H1 (cell line): ENCODE measurements at regions not wholly inside any gene's neighbourhood (a gene's known extent, or its start where the extent isn't known, plus 50 kb on each side); places are given as distances from the start of the nearest gene placed in this dataset.

Source experiments
- CTCF ChIA-PET: fragments of 300-600 bp; sonication (Branson Sonifier 250); formaldehyde crosslinking; loops from one replicate; lab custom pipeline; 2021; ENCODE audit not compliant: partially characterized antibody; lab: Charles Lee
- POLR2A ChIA-PET: fragments of 300-600 bp; sonication (Branson Sonifier 250); formaldehyde crosslinking; loops from one replicate; lab custom pipeline; 2021; ENCODE audit warnings: inconsistent platforms; ENCODE audit not compliant: partially characterized antibody; lab: Charles Lee
- DNase-seq, 2 experiments: peaks; one replicate each; pipeline versions ENCODE4 v3.0.0 to v3.0.0-alpha.2; 2010 to 2022; ENCODE audit warnings: low spot score in 2 of 2, low read depth in 1 of 2, mixed read lengths in 1 of 2
- FAIRE-seq: peaks from 2 replicates; lab custom pipeline; 2011; peaks lifted over from hg19 to GRCh38; lab: Jason Lieb, UNC
- H2AFZ ChIP-seq: 2 replicates; pipeline ENCODE4 v1.8.1; 2012; ENCODE audit warnings: low read length, inconsistent platforms
- H2AK5ac ChIP-seq: 2 replicates; pipeline ENCODE4 v1.6.1; 2013; ENCODE audit warnings: low read depth, low read length
- H2BK120ac ChIP-seq: replicated peaks from 2 replicates; pipeline ENCODE3; 2013; ENCODE audit warnings: low read depth, low read length, inconsistent platforms
- H2BK12ac ChIP-seq: 2 replicates; pipeline ENCODE4 v1.6.1; 2013; ENCODE audit warnings: low read depth, low read length
- H2BK15ac ChIP-seq: 2 replicates; pipeline ENCODE4 v1.6.1; 2013; ENCODE audit warnings: low read length
- H2BK20ac ChIP-seq: 2 replicates; pipeline ENCODE4 v1.6.1; 2013; ENCODE audit warnings: low read length
- H2BK5ac ChIP-seq: 2 replicates; pipeline ENCODE4 v1.6.1; 2013; ENCODE audit warnings: low read depth, low read length
- H3K14ac ChIP-seq: 2 replicates; pipeline ENCODE4 v1.6.1; 2013; ENCODE audit warnings: inconsistent platforms; ENCODE audit not compliant: insufficient read length
- H3K18ac ChIP-seq: 2 replicates; pipeline ENCODE4 v1.6.1; 2013; ENCODE audit warnings: low read length; ENCODE audit errors: extremely low read depth
- H3K23ac ChIP-seq: 2 replicates; pipeline ENCODE4 v1.6.1; 2013; ENCODE audit warnings: inconsistent platforms; ENCODE audit not compliant: insufficient read length
- H3K23me2 ChIP-seq: 2 replicates; pipeline ENCODE4 v1.6.1; 2013; ENCODE audit warnings: low read depth, low read length
- H3K27ac ChIP-seq: 2 replicates; pipeline ENCODE4 v1.6.1; 2011; ENCODE audit warnings: low read depth, low read length, inconsistent platforms
- H3K27me3 ChIP-seq, 4 experiments: replicated peaks in 1 of 4; 1 replicate in 1 of 4; 2 replicates in 3 of 4; pipeline versions ENCODE4 v1.6.1 to v1.8.1; 2011 to 2013; ENCODE audit warnings: low read length in 3 of 4, mild to moderate bottlenecking in 3 of 4, inconsistent platforms in 2 of 4, mixed read lengths in 2 of 4, moderate library complexity in 1 of 4; ENCODE audit not compliant: control insufficient read depth in 3 of 4, insufficient read depth in 3 of 4; ENCODE audit errors: extremely low read depth in 1 of 4
- H3K36me3 ChIP-seq, 4 experiments: 2 replicates each; pipeline versions ENCODE4 v1.6.1 to v1.8.1; 2011 to 2013; ENCODE audit warnings: mild to moderate bottlenecking in 4 of 4, low read length in 3 of 4, moderate library complexity in 2 of 4, control low read depth in 1 of 4, inconsistent platforms in 1 of 4; ENCODE audit not compliant: insufficient read depth in 4 of 4, control insufficient read depth in 2 of 4
- H3K4ac ChIP-seq: replicated peaks from 2 replicates; pipeline ENCODE3; 2013; ENCODE audit warnings: low read length, low read depth, mixed read lengths, inconsistent platforms; ENCODE audit not compliant: insufficient read length
- H3K4me1 ChIP-seq, 4 experiments: replicated peaks in 1 of 4; 1 replicate in 1 of 4; 2 replicates in 3 of 4; pipeline versions ENCODE4 v1.6.1 to v1.8.1; 2011 to 2013; ENCODE audit warnings: low read length in 3 of 4, inconsistent platforms in 2 of 4, mixed read lengths in 1 of 4; ENCODE audit not compliant: insufficient read depth in 4 of 4, control insufficient read depth in 3 of 4
- H3K4me2 ChIP-seq, 2 experiments: 2 replicates each; pipeline versions ENCODE4 v1.6.1 to v1.8.1; 2011 to 2013; ENCODE audit warnings: low read depth in 2 of 2, low read length in 2 of 2, control low read depth in 1 of 2, inconsistent platforms in 1 of 2, mild to moderate bottlenecking in 1 of 2; ENCODE audit not compliant: insufficient read depth in 1 of 2
- H3K4me3 ChIP-seq, 4 experiments: fragments of 200-600, 300-600 bp in 1 of 4; sonication (generic), shearing (Covaris generic), sonication (Bioruptor Twin) in 1 of 4; 2 replicates each; pipeline versions ENCODE4 v1.5.1 to v1.8.1; 2011 to 2016; ENCODE audit warnings: low read length in 4 of 4, low read depth in 3 of 4, control low read depth in 2 of 4, inconsistent platforms in 2 of 4, mild to moderate bottlenecking in 2 of 4, mixed read lengths in 1 of 4, moderate library complexity in 1 of 4; ENCODE audit not compliant: insufficient read depth in 2 of 4; ENCODE audit errors: extremely low read depth in 1 of 4
- H3K56ac ChIP-seq: replicated peaks from 2 replicates; pipeline ENCODE3; 2013; ENCODE audit warnings: low read depth, mild to moderate bottlenecking, mixed read lengths, low read length, inconsistent platforms; ENCODE audit not compliant: insufficient read length
- H3K79me1 ChIP-seq: 2 replicates; pipeline ENCODE4 v1.6.1; 2013; ENCODE audit warnings: low read depth, low read length, control low read depth
- H3K79me2 ChIP-seq, 2 experiments: 2 replicates each; pipeline versions ENCODE4 v1.6.1 to v1.8.1; 2012 to 2013; ENCODE audit warnings: low read length in 2 of 2, mild to moderate bottlenecking in 2 of 2, inconsistent platforms in 1 of 2; ENCODE audit not compliant: insufficient read depth in 2 of 2, control insufficient read depth in 1 of 2
- H3K9ac ChIP-seq, 4 experiments: replicated peaks in 1 of 4; 1 replicate in 1 of 4; 2 replicates in 3 of 4; pipeline versions ENCODE4 v1.6.1 to v1.8.1; 2011 to 2013; ENCODE audit warnings: low read depth in 3 of 4, low read length in 3 of 4, control low read depth in 2 of 4, mild to moderate bottlenecking in 2 of 4, moderate library complexity in 2 of 4, inconsistent platforms in 1 of 4; ENCODE audit errors: extremely low read depth in 1 of 4
- H3K9me3 ChIP-seq, 2 experiments: 2 replicates each; pipeline versions ENCODE4 v1.6.1 to v1.8.1; 2012 to 2013; ENCODE audit warnings: mild to moderate bottlenecking in 2 of 2, moderate library complexity in 2 of 2, control low read depth in 1 of 2, inconsistent platforms in 1 of 2, low read depth in 1 of 2, low read length in 1 of 2, mixed read lengths in 1 of 2; ENCODE audit not compliant: insufficient read depth in 2 of 2
- H4K20me1 ChIP-seq, 2 experiments: replicated peaks in 1 of 2; 2 replicates each; pipeline versions ENCODE3 to v1.8.1; 2011 to 2013; ENCODE audit warnings: inconsistent platforms in 2 of 2, low read length in 2 of 2, mild to moderate bottlenecking in 1 of 2; ENCODE audit not compliant: insufficient read depth in 2 of 2, control insufficient read depth in 1 of 2
- H4K5ac ChIP-seq: 2 replicates; pipeline ENCODE4 v1.6.1; 2013; ENCODE audit warnings: low read length, low read depth, mixed read lengths, inconsistent platforms; ENCODE audit not compliant: insufficient read length
- H4K8ac ChIP-seq: 2 replicates; pipeline ENCODE4 v1.8.0; 2013; ENCODE audit warnings: mild to moderate bottlenecking, moderate library complexity, low read length, inconsistent platforms; ENCODE audit not compliant: insufficient read depth; ENCODE audit errors: extremely low read depth
- H4K91ac ChIP-seq: replicated peaks from 2 replicates; pipeline ENCODE3; 2013; ENCODE audit warnings: low read length, mixed read lengths, inconsistent platforms; ENCODE audit not compliant: insufficient read length
- ATF2 ChIP-seq: IDR thresholded peaks from 2 replicates; pipeline ENCODE4 v1.6.1; 2012; ENCODE audit warnings: low read length, inconsistent platforms
- BCL11A ChIP-seq, 2 experiments: IDR thresholded peaks; one replicate each; pipeline ENCODE4 v1.6.1; 2011; ENCODE audit warnings: low read depth in 2 of 2, low read length in 2 of 2, mild to moderate bottlenecking in 2 of 2
- BRCA1 ChIP-seq: IDR thresholded peaks from 2 replicates; pipeline ENCODE4 v1.6.1; 2012; ENCODE audit warnings: low read depth, low read length, improper control_type of control experiment
- CBX5 ChIP-seq: fragments of 300-800, 300-1000 bp; sonication (generic); IDR thresholded peaks from 2 replicates; pipeline ENCODE4 v1.7.1; 2016; ENCODE audit warnings: antibody characterized with exemption, low read length, low read depth
- EGR1 ChIP-seq: IDR thresholded peaks from 2 replicates; pipeline ENCODE4 v1.6.1; 2011; ENCODE audit warnings: low read depth, low read length, borderline replicate concordance
- NRF1 ChIP-seq: IDR thresholded peaks from 2 replicates; pipeline ENCODE4 v1.6.1; 2011; ENCODE audit warnings: mild to moderate bottlenecking, low read depth, low read length, improper control_type of control experiment
- POU5F1 ChIP-seq: IDR thresholded peaks from 2 replicates; pipeline ENCODE4 v1.6.1; 2011; ENCODE audit warnings: low read depth, mild to moderate bottlenecking, low read length, moderate library complexity
- SP1 ChIP-seq: IDR thresholded peaks from 2 replicates; pipeline ENCODE4 v1.6.1; 2011; ENCODE audit warnings: low read depth, low read length
- TBP ChIP-seq: IDR thresholded peaks from 2 replicates; pipeline ENCODE4 v1.6.1; 2011; ENCODE audit warnings: low read depth, low read length, improper control_type of control experiment
- TEAD4 ChIP-seq: IDR thresholded peaks from 2 replicates; pipeline ENCODE4 v1.6.1; 2012; ENCODE audit warnings: low read depth, low read length, inconsistent platforms, mixed read lengths
- ZNF274 ChIP-seq: IDR thresholded peaks from 2 replicates; pipeline ENCODE4 v1.7.0; 2012; ENCODE audit warnings: low read length, borderline replicate concordance; ENCODE audit errors: extremely low read depth
- WGBS, 2 experiments: shearing (Covaris generic) in 1 of 2; methylation state at CpG; one replicate each; pipeline versions ENCODE4 v1.1.6 to v1.1.7; 2013 to 2015; ENCODE audit warnings: low lambda C conversion rate in 2 of 2, mixed read lengths in 2 of 2, inconsistent platforms in 1 of 2, low coverage in 1 of 2, missing lambda C conversion rate in 1 of 2; ENCODE audit not compliant: insufficient replicate concordance in 2 of 2, insufficient coverage in 1 of 2, insufficient read length in 1 of 2; ENCODE audit errors: extremely low coverage in 1 of 2, missing lambda C conversion rate in 1 of 2; 5-methylcytosine and 5-hydroxymethylcytosine counted together

GRCh38 chr14:61899497-61899896 is 137.3 kb downstream of the SNAPC1 start:
- no peak overlapping the region for H4K8ac ChIP-seq
- H3K9me3 ChIP-seq = no peaks in the 10 kb centered on the region
- no peaks in the 10 kb centered on the region for H3K36me3 ChIP-seq
- TF ChIP-seq BRCA1 (no peak), EGR1 (no peak), ATF2 (no peak), BCL11A (IDR thresholded peaks at IDR 0.05; ENCODE audit: low read depth in 2 of 2, low read length in 2 of 2) (no peak), NRF1 (no peak), SP1 (no peak), TBP (no peak), POU5F1 (no peak), CBX5 (no peak), TEAD4 (no peak), ZNF274 (no peak)
- H3K79me1 ChIP-seq = no peaks in the 10 kb centered on the region
- no peak overlapping the region for H3K4me3 ChIP-seq
- no peak overlapping the region for H3K14ac ChIP-seq
- no peak overlapping the region for H3K9ac ChIP-seq
- no peak overlapping the region for H2AFZ ChIP-seq
- no peaks in the 10 kb centered on the region for H3K27me3 ChIP-seq
- H3K4me2 ChIP-seq = no peak overlapping the region
- H3K27ac ChIP-seq = no peak overlapping the region
- 95% methylated on average over 4 of the region's 4 CpGs; no CpG with 5 or more reads in 1 of the 2 experiments for WGBS, 2 experiments
- DNase-seq (no peak), FAIRE-seq (no peak)
- no peak overlapping the region for H4K5ac ChIP-seq
- no peak overlapping the region for H2BK20ac ChIP-seq
- H2BK5ac ChIP-seq = no peak overlapping the region
- H2AK5ac ChIP-seq = no peak overlapping the region
- no peak overlapping the region for H2BK120ac ChIP-seq
- no peak overlapping the region for H2BK15ac ChIP-seq
- no peak overlapping the region for H2BK12ac ChIP-seq
- peaks cover 0 to 5% (median 0%) of the 10 kb centered on the region in 4 experiments; a peak in 1 of 7 replicates for H3K4me1 ChIP-seq
- H4K20me1 ChIP-seq = no peaks in the 10 kb centered on the region
- no peak overlapping the region for H3K56ac ChIP-seq
- ChIA-PET POLR2A (no interaction called here), CTCF (interaction anchor here (1.2 to 1.4 kb wide), 2 partner anchors 39 to 227 kb away, joined by 3 to 5 read pairs; no protein-coding TSS in a partner anchor)
- H3K23me2 ChIP-seq = no peaks in the 10 kb centered on the region
- no peak overlapping the region for H4K91ac ChIP-seq
- H3K23ac ChIP-seq = no peak overlapping the region
- H3K18ac ChIP-seq = no peak overlapping the region
- H3K79me2 ChIP-seq = no peaks in the 10 kb centered on the region
- H3K4ac ChIP-seq = no peak overlapping the region
